ENCODE measurements at regions not wholly inside any gene's neighbourhood (a gene's known extent, or its start where the extent isn't known, plus 50 kb on each side); places are given as distances from the start of the nearest gene placed in this dataset.
"Not testable (repeated sequence)": the region's sequence is repeated elsewhere in the genome, so short reads cannot be mapped to it uniquely, and the experiment has no call there.

GRCh38 chr7:146057958-146058357, 58.6 kb upstream of the CNTNAP2 start:
- FAIRE-seq = no peak

GRCh38 chr7:146054909-146055308, 61.7 kb upstream of the CNTNAP2 start:
- no peak for FAIRE-seq

- FAIRE-seq = no peak
Measured at GRCh38 chr7:146053492-146053891, 63.1 kb upstream of the CNTNAP2 start.

- not testable (repeated sequence) for FAIRE-seq
Measured at GRCh38 chr7:146043310-146043709, 73.3 kb upstream of the CNTNAP2 start.

- no peak for FAIRE-seq
Measured at GRCh38 chr7:146028251-146028750, 88.3 kb upstream of the CNTNAP2 start.

GRCh38 chr7:146027243-146027642, 89.4 kb upstream of the CNTNAP2 start:
- no peak for FAIRE-seq

- no peak for FAIRE-seq
Measured at GRCh38 chr7:146022776-146023175, 93.8 kb upstream of the CNTNAP2 start.

- not testable (repeated sequence) for FAIRE-seq
Measured at GRCh38 chr7:146019041-146020004, 97.3 kb upstream of the CNTNAP2 start.

- FAIRE-seq = not testable (repeated sequence)
Measured at GRCh38 chr7:146017366-146017765, 99.2 kb upstream of the CNTNAP2 start.

- not testable (repeated sequence) for FAIRE-seq
Measured at GRCh38 chr7:146014154-146014553, 102.4 kb upstream of the CNTNAP2 start.

- FAIRE-seq = no peak
Measured at GRCh38 chr7:146008293-146008692, 108.3 kb upstream of the CNTNAP2 start.

- FAIRE-seq = no peak
Measured at GRCh38 chr7:146004805-146005204, 111.8 kb upstream of the CNTNAP2 start.

- FAIRE-seq = no peak
Measured at GRCh38 chr7:146002431-146003078, 114.0 kb upstream of the CNTNAP2 start.

GRCh38 chr7:146002008-146002407, 114.6 kb upstream of the CNTNAP2 start:
- FAIRE-seq = no peak

GRCh38 chr7:146000882-146001281, 115.7 kb upstream of the CNTNAP2 start:
- FAIRE-seq = no peak

- FAIRE-seq = no peak
Measured at GRCh38 chr7:145989469-145989868, 127.1 kb upstream of the CNTNAP2 start.

- FAIRE-seq = no peak
Measured at GRCh38 chr7:145986248-145986874, 130.2 kb upstream of the CNTNAP2 start.

GRCh38 chr7:145978769-145979168, 137.8 kb upstream of the CNTNAP2 start:
- no peak for FAIRE-seq

GRCh38 chr7:145959981-145960380, 156.6 kb upstream of the CNTNAP2 start:
- no peak for FAIRE-seq

GRCh38 chr7:145957160-145957890, 159.3 kb upstream of the CNTNAP2 start:
- FAIRE-seq = no peak

GRCh38 chr7:145951566-145951965, 165.0 kb upstream of the CNTNAP2 start:
- FAIRE-seq = no peak

GRCh38 chr7:145928937-145929336, 187.7 kb upstream of the CNTNAP2 start:
- FAIRE-seq = no peak

GRCh38 chr7:145919712-145920111, 196.9 kb upstream of the CNTNAP2 start:
- FAIRE-seq = no peak
